ENCODE measurements at regions not wholly inside any gene's neighbourhood (a gene's known extent, or its start where the extent isn't known, plus 50 kb on each side); places are given as distances from the start of the nearest gene placed in this dataset.
A peak's percentile ranks its signal among the peaks of the same experiment; 100 is the strongest.

DNA sequence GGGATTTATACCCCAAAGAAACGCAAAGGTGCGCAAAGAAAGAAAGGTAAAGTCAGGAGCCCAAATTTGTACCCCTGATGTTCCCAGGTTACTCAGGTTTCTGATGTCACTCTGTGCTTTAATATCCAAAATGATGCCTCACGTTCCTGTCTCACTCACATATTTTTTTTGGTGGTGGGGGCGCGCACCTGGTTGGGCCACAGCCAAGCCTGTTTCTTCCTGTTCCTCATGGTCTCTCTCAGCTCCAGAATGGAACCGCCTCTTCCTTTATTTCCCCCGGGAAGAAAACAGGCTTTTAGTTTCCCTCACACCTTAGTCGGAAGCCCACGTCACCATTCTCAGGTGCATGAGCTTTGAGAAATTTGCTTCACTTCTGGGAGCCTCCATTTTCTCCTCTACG, 118.3 kb upstream of the BOD1 start:
- H3K4me1 Mint-ChIP-seq (ENCODE audit: low read depth) = peaks cover 33% of the 10 kb centered on the region
- intact Hi-C loops (cut with micrococcal nuclease) = no loop called here
- no peaks in the 10 kb centered on the region for H3K9me3 Mint-ChIP-seq
- H3K4me3 Mint-ChIP-seq = no peak overlapping the region
- H3K27ac Mint-ChIP-seq = no peak overlapping the region
- peaks cover 2% of the 10 kb centered on the region for H3K27me3 Mint-ChIP-seq
- H3K36me3 Mint-ChIP-seq (ENCODE audit: low read depth) = no peaks in the 10 kb centered on the region

DNA sequence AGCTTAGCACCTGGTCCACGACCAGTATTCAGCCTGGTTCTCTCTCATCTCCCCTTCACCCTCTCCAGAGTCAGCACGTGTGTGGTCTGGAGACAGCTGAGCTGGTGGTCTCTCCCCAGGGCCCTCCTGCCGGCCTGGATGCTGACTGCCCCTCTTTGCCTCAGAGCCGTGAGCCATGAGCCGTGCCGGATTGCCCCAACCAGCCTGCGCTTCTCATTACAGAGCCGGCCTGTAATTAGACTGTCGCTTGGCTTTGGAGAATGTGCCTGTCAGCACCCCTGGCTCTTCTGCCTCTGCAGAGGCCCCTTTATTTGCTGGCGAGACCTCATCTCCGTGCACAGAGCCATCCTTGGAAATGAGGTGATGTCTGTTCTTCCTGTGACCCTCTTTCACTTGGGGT, 118.7 kb upstream of the BOD1 start:
- intact Hi-C loops (cut with micrococcal nuclease) = no loop called here
- no peaks in the 10 kb centered on the region for H3K9me3 Mint-ChIP-seq
- H3K4me1 Mint-ChIP-seq (ENCODE audit: low read depth) = peaks cover 35% of the 10 kb centered on the region
- peaks cover 2% of the 10 kb centered on the region for H3K27me3 Mint-ChIP-seq
- no peak overlapping the region for H3K27ac Mint-ChIP-seq
- H3K36me3 Mint-ChIP-seq (ENCODE audit: low read depth) = no peaks in the 10 kb centered on the region
- no peak overlapping the region for H3K4me3 Mint-ChIP-seq

DNA sequence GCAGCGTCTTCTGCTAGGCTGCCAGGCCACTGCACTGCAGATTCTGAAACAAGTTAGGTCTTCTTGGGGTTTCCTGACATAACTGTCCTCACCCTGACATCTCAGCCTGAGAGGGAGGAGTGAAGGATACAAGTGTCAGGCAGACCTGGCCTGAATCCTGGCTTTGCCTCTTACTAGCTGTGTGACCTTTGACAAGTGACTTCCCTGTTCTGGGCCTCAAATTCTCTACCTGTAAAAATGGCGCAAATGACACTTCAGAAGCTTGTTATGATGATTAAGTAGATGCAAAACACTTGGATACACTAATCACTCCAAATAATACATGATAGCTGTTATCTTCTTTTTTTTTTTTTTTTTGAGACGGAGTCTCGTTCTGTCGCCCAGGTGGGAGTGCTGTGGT, 119.2 kb upstream of the BOD1 start:
- H3K36me3 Mint-ChIP-seq (ENCODE audit: low read depth) = no peaks in the 10 kb centered on the region
- no peak overlapping the region for H3K27ac Mint-ChIP-seq
- peaks cover 38% of the 10 kb centered on the region for H3K4me1 Mint-ChIP-seq (ENCODE audit: low read depth)
- intact Hi-C loops (cut with micrococcal nuclease) = no loop called here
- H3K4me3 Mint-ChIP-seq = no peak overlapping the region
- peaks cover 2% of the 10 kb centered on the region for H3K27me3 Mint-ChIP-seq
- H3K9me3 Mint-ChIP-seq = no peaks in the 10 kb centered on the region

DNA sequence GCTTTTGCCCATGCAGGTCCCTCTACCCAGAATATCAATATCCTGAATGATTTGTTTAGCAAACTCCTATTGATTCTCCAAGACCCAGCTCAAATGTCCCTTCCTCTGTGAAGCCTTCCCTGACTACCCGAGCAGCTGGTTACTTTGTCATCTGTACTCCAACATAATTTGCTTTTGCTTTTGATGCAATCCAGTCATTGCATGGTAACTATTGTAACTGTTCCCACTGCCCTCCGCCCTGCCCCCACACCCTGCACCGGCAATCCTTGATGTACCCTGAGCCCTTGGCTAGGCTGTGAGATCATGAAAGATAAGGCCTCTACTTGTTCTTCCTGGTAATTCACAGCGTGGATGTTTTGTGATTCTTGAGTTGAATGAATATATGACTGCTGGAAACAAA, 119.9 kb upstream of the BOD1 start:
- intact Hi-C loops (cut with micrococcal nuclease) = no loop called here
- H3K9me3 Mint-ChIP-seq = no peaks in the 10 kb centered on the region
- H3K27ac Mint-ChIP-seq = no peak overlapping the region

DNA sequence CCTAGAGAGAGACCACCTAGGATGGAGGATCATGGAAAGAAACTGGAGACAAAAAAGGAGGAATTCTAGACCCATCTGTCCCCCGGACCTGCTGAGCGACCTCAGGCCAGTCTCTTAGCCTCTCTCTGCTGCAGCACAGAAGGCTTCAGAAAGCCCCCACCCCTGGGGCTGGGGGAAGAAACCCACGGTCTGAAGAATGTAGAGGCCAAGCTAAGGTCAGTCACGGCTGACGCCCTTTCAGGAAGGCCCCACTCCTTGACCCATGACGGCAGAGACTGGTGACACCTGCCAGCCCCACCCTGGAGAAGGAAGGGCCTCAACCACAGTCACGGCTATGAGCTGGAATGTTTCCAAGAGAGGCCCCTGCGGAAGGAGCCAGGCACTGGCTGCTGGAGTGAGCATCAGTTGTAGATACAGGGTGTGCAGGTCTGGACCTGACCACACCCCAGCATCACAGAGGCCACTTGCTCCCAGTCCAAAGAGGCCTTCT, 120.5 kb upstream of the BOD1 start:
- no peak overlapping the region for H3K4me3 Mint-ChIP-seq
- peaks cover 51% of the 10 kb centered on the region for H3K4me1 Mint-ChIP-seq (ENCODE audit: low read depth)
- intact Hi-C loops (cut with micrococcal nuclease) = no loop called here
- H3K27ac Mint-ChIP-seq = no peak overlapping the region
- H3K9me3 Mint-ChIP-seq = no peaks in the 10 kb centered on the region
- peaks cover 2% of the 10 kb centered on the region for H3K27me3 Mint-ChIP-seq
- H3K36me3 Mint-ChIP-seq (ENCODE audit: low read depth) = no peaks in the 10 kb centered on the region

More for the DNA sequence above, 119.9 kb upstream of the BOD1 start:
- Mint-ChIP-seq H3K36me3 (ENCODE audit: low read depth) (no peaks in the 10 kb centered on the region), H3K4me1 (ENCODE audit: low read depth) (peaks cover 45% of the 10 kb centered on the region), H3K4me3 (no peak overlapping the region), H3K27me3 (peaks cover 2% of the 10 kb centered on the region)

- Mint-ChIP-seq H3K27me3 (peaks cover 2% of the 10 kb centered on the region), H3K9me3 (no peaks in the 10 kb centered on the region), H3K27ac (no peak overlapping the region), H3K4me1 (ENCODE audit: low read depth) (peaks cover 64% of the 10 kb centered on the region), H3K4me3 (no peak overlapping the region), H3K36me3 (ENCODE audit: low read depth) (no peaks in the 10 kb centered on the region)
- intact Hi-C loops (cut with micrococcal nuclease) = loop anchor here (10.0 kb wide), 1 partner anchor 65 kb away; no protein-coding TSS in a partner anchor
Measured at GRCh38 chr5:173739741-173740140, 123.3 kb upstream of the BOD1 start.

GRCh38 chr5:173740400-173740799, 124.0 kb upstream of the BOD1 start:
- Mint-ChIP-seq H3K27me3 (peaks cover 2% of the 10 kb centered on the region), H3K4me3 (no peak overlapping the region), H3K36me3 (ENCODE audit: low read depth) (no peaks in the 10 kb centered on the region), H3K27ac (no peak overlapping the region), H3K9me3 (no peaks in the 10 kb centered on the region), H3K4me1 (ENCODE audit: low read depth) (peaks cover 67% of the 10 kb centered on the region)
- intact Hi-C loops (cut with micrococcal nuclease) = loop anchor here (10.0 kb wide), 1 partner anchor 64 kb away; no protein-coding TSS in a partner anchor

- Mint-ChIP-seq H3K36me3 (ENCODE audit: low read depth) (no peaks in the 10 kb centered on the region), H3K27ac (peak overlapping the region; percentile 74), H3K27me3 (peaks cover 2% of the 10 kb centered on the region), H3K4me3 (no peak overlapping the region), H3K9me3 (no peaks in the 10 kb centered on the region), H3K4me1 (ENCODE audit: low read depth) (peaks cover 74% of the 10 kb centered on the region)
- intact Hi-C loops (cut with micrococcal nuclease) = loop anchor here (10.0 kb wide), 1 partner anchor 64 kb away; no protein-coding TSS in a partner anchor
Measured at GRCh38 chr5:173741087-173741486, 124.6 kb upstream of the BOD1 start.

- H3K9me3 Mint-ChIP-seq = no peaks in the 10 kb centered on the region
- no peak overlapping the region for H3K4me3 Mint-ChIP-seq
- intact Hi-C loops (cut with micrococcal nuclease) = loop anchor here (10.0 kb wide), 1 partner anchor 63 kb away; no protein-coding TSS in a partner anchor
- H3K4me1 Mint-ChIP-seq (ENCODE audit: low read depth) = peaks cover 72% of the 10 kb centered on the region
- H3K36me3 Mint-ChIP-seq (ENCODE audit: low read depth) = no peaks in the 10 kb centered on the region
- peaks cover 2% of the 10 kb centered on the region for H3K27me3 Mint-ChIP-seq
- peak overlapping the region; percentile 74 for H3K27ac Mint-ChIP-seq
Measured at GRCh38 chr5:173741729-173742431, 125.4 kb upstream of the BOD1 start.

- Mint-ChIP-seq H3K27ac (no peak overlapping the region), H3K4me3 (no peak overlapping the region), H3K27me3 (peaks cover 1% of the 10 kb centered on the region), H3K36me3 (ENCODE audit: low read depth) (no peaks in the 10 kb centered on the region), H3K4me1 (ENCODE audit: low read depth) (peaks cover 67% of the 10 kb centered on the region), H3K9me3 (no peaks in the 10 kb centered on the region)
- intact Hi-C loops (cut with micrococcal nuclease) = loop anchor here (10.0 kb wide), 1 partner anchor 62 kb away; no protein-coding TSS in a partner anchor
Measured at GRCh38 chr5:173742432-173742816, 126.0 kb upstream of the BOD1 start.

- Mint-ChIP-seq H3K27ac (peak overlapping the region; percentile 77), H3K27me3 (no peaks in the 10 kb centered on the region), H3K36me3 (ENCODE audit: low read depth) (no peaks in the 10 kb centered on the region), H3K4me3 (no peak overlapping the region), H3K9me3 (no peaks in the 10 kb centered on the region), H3K4me1 (ENCODE audit: low read depth) (peaks cover 64% of the 10 kb centered on the region)
- intact Hi-C loops (cut with micrococcal nuclease) = loop anchor here (10.0 kb wide), 1 partner anchor 61 kb away; no protein-coding TSS in a partner anchor
Measured at GRCh38 chr5:173743641-173744343, 127.3 kb upstream of the BOD1 start.

GRCh38 chr5:173744551-173744950, 128.1 kb upstream of the BOD1 start:
- H3K4me3 Mint-ChIP-seq = no peak overlapping the region
- H3K9me3 Mint-ChIP-seq = no peaks in the 10 kb centered on the region
- peak overlapping the region; percentile 77 for H3K27ac Mint-ChIP-seq
- H3K27me3 Mint-ChIP-seq = no peaks in the 10 kb centered on the region
- intact Hi-C loops (cut with micrococcal nuclease) = loop anchor here (10.0 kb wide), 1 partner anchor 60 kb away; no protein-coding TSS in a partner anchor
- H3K36me3 Mint-ChIP-seq (ENCODE audit: low read depth) = no peaks in the 10 kb centered on the region
- peaks cover 62% of the 10 kb centered on the region for H3K4me1 Mint-ChIP-seq (ENCODE audit: low read depth)

DNA sequence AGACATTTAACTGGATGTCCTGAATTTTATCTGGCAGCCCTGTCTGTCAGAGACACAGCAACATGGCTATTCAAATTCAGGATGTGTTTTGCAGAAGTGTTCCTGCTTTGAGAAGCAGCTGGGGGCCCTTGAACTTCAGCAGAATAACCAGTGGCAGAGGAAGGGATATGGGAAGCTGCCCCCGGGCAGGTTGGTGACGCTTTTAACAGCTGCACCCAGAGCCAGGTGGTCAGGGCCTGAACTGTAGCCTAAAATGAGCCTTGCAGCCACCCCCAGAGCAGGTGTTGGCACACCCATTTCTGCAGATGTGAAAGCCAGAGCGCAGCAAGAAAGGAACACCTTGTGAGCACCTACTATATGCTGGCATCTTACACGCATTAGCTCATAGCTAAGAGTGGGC, 128.7 kb upstream of the BOD1 start:
- intact Hi-C loops (cut with micrococcal nuclease) = loop anchor here (10.0 kb wide), 1 partner anchor 60 kb away; no protein-coding TSS in a partner anchor

DNA sequence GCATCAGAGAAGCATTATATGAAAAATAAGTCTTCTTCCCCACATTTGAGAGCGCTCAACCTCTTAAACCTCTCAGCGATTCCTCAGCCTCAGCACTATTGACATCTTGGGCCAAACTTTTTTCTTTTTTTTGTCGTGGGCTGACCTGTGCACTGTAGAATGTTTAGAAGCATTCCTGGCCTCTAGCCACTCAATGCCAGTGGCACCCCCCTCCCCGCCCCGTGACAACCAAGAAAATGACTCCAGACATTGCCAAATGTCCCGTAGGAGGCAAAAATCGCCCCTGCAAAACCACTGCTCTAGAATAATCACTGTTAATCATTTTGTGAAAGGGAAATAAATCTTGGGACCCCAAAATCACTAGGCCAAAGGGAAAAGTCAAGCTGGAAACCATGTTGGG, 129.1 kb upstream of the BOD1 start:
- Mint-ChIP-seq H3K9me3 (no peaks in the 10 kb centered on the region), H3K27me3 (no peaks in the 10 kb centered on the region), H3K36me3 (ENCODE audit: low read depth) (no peaks in the 10 kb centered on the region), H3K4me1 (ENCODE audit: low read depth) (peaks cover 61% of the 10 kb centered on the region), H3K27ac (peak overlapping the region; percentile 77), H3K4me3 (no peak overlapping the region)
- intact Hi-C loops (cut with micrococcal nuclease) = loop anchor here (10.0 kb wide), 1 partner anchor 59 kb away; no protein-coding TSS in a partner anchor

More for the DNA sequence above, 128.7 kb upstream of the BOD1 start:
- Mint-ChIP-seq H3K36me3 (ENCODE audit: low read depth) (no peaks in the 10 kb centered on the region), H3K27me3 (no peaks in the 10 kb centered on the region), H3K9me3 (no peaks in the 10 kb centered on the region), H3K4me3 (no peak overlapping the region), H3K4me1 (ENCODE audit: low read depth) (peaks cover 58% of the 10 kb centered on the region), H3K27ac (peak overlapping the region; percentile 77)

All from dendritic cell treated with granulocyte-macrophage colony-stimulating factor and Interleukin-4, amounts not matched to agents 40 ng/mL and 50 ng/mL, for 4 days (primary cell).